A549 (cell line): ENCODE measurements at regions not wholly inside any gene's neighbourhood (a gene's known extent, or its start where the extent isn't known, plus 50 kb on each side); places are given as distances from the start of the nearest gene placed in this dataset.

Source experiments
- BCL3 ChIP-seq: fragments of >200 bp; sonication (Bioruptor Twin); formaldehyde crosslinking; IDR thresholded peaks from 3 replicates; pipeline ENCODE4 v1.6.1; 2016
- CTCF ChIP-seq: fragments of >200 bp; sonication (Bioruptor Twin); formaldehyde crosslinking; IDR thresholded peaks from 3 replicates; pipeline ENCODE4 v1.5.1; 2016
- E2F6 ChIP-seq: IDR thresholded peaks from 2 replicates; pipeline ENCODE4 v1.6.1; 2012; ENCODE audit warnings: low read depth, borderline replicate concordance
- HDAC2 ChIP-seq: fragments of 200-600 bp; sonication (generic); IDR thresholded peaks from 2 replicates; pipeline ENCODE4 v1.6.1; 2016
- HEYL ChIP-seq: fragments of 250-450 bp; sonication (Bioruptor Pico); IDR thresholded peaks from 2 replicates; pipeline ENCODE4 v1.8.0; 2021; ENCODE audit warnings: mild to moderate bottlenecking, moderate library complexity
- MAFK ChIP-seq: fragments of 450-650 bp; IDR thresholded peaks from 2 replicates; pipeline ENCODE4 v1.6.1; 2014; ENCODE audit not compliant: partially characterized antibody
- MYC ChIP-seq: IDR thresholded peaks from 2 replicates; pipeline ENCODE4 v1.6.1; 2012; ENCODE audit warnings: mild to moderate bottlenecking, inconsistent platforms, low read length, improper control_type of control experiment, borderline replicate concordance
- SMC3 ChIP-seq: fragments of >200 bp; sonication (Bioruptor Twin); formaldehyde crosslinking; IDR thresholded peaks from 3 replicates; pipeline ENCODE4 v1.6.1; 2018; ENCODE audit warnings: inconsistent platforms

- TF ChIP-seq MAFK: no peak
- no peak for TF ChIP-seq CTCF
- no peak for TF ChIP-seq MYC
- TF ChIP-seq SMC3: no peak
- TF ChIP-seq HDAC2: no peak
- no peak for TF ChIP-seq HEYL (CRISPR knock-in tag)
- no peak for TF ChIP-seq E2F6
- TF ChIP-seq BCL3: no peak
Observed at GRCh38 chr2:60634438-60634837, 81.0 kb upstream of the BCL11A start.
